ENCODE measurements at regions not wholly inside any gene's neighbourhood (a gene's known extent, or its start where the extent isn't known, plus 50 kb on each side); places are given as distances from the start of the nearest gene placed in this dataset.

- no peaks in the 10 kb centered on the region for H4K20me1 ChIP-seq (ENCODE audit: insufficient read depth, low read length)
- H3K79me2 ChIP-seq (ENCODE audit: low read length): no peaks in the 10 kb centered on the region
- no peak for TF ChIP-seq CTCF (IDR thresholded peaks at IDR 0.05; ENCODE audit: low read depth, low read length)
These were observed 103.8 kb upstream of the ADPGK start for GRCh38 chr15:72887376-72887775.

DNA sequence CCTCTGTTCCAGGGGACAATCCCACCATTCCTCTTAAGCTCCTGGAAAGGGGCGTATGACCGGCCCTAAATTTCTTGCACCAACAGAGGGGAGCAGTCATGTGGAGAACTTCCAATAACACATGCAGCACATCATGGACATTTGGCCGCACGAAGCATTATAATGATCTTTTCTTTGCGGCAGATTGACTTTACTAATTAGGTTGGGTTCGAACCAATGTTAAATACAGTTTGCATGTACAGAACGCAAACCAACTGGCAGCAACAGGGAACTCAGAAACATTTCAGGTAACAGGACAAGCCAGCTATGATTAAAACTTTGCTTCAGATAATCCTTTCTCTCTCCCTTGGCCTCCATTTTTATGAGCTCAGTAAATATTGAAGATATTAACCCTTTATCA is 100.8 kb upstream of the ADPGK start:
- 0 out of 2 replicates have a peak, but pooled peaks cover 11% of the 10 kb centered on the region for H3K27me3 ChIP-seq (ENCODE audit: low read depth, low read length)
- no peak overlapping the region for H3K4me2 ChIP-seq (ENCODE audit: low read length)
- H3K36me3 ChIP-seq (replicated peaks; ENCODE audit: low read depth, low read length): no peaks in the 10 kb centered on the region
- H3K9me3 ChIP-seq (ENCODE audit: insufficient read depth, low read length): 0 out of 2 replicates have a peak, but pooled peaks cover 5% of the 10 kb centered on the region
- no peak overlapping the region for H2AFZ ChIP-seq (ENCODE audit: low read depth, low read length)
- TF ChIP-seq CTCF (IDR thresholded peaks at IDR 0.05; ENCODE audit: low read depth, low read length) (no peak), EZH2phosphoT487 (IDR thresholded peaks at IDR 0.05; ENCODE audit: low read depth) (no peak)
- no peaks in the 10 kb centered on the region for H3K4me1 ChIP-seq (ENCODE audit: low read length)
- H3K4me3 ChIP-seq (ENCODE audit: low read length): no peak overlapping the region
- H3K9ac ChIP-seq (ENCODE audit: low read length): no peak overlapping the region
- no peaks in the 10 kb centered on the region for H4K20me1 ChIP-seq (ENCODE audit: insufficient read depth, low read length)
- no peaks in the 10 kb centered on the region for H3K79me2 ChIP-seq (ENCODE audit: low read length)
- no peak overlapping the region for H3K27ac ChIP-seq (ENCODE audit: low read length)

More at GRCh38 chr15:72887376-72887775, 103.8 kb upstream of the ADPGK start:
- Histone ChIP-seq H3K36me3 (replicated peaks; ENCODE audit: low read depth, low read length) (no peaks in the 10 kb centered on the region), H3K4me2 (ENCODE audit: low read length) (no peak overlapping the region), H3K4me1 (ENCODE audit: low read length) (no peaks in the 10 kb centered on the region), H3K9me3 (ENCODE audit: insufficient read depth, low read length) (0 out of 2 replicates have a peak, but pooled peaks cover 2% of the 10 kb centered on the region), H3K9ac (ENCODE audit: low read length) (no peak overlapping the region), H2AFZ (ENCODE audit: low read depth, low read length) (no peak overlapping the region), H3K27ac (ENCODE audit: low read length) (no peak overlapping the region), H3K4me3 (ENCODE audit: low read length) (no peak overlapping the region), H3K27me3 (ENCODE audit: low read depth, low read length) (peaks cover 15% of the 10 kb centered on the region)

- Histone ChIP-seq H3K9ac (ENCODE audit: low read length) (no peak overlapping the region), H3K27ac (ENCODE audit: low read length) (no peak overlapping the region), H3K4me1 (ENCODE audit: low read length) (no peaks in the 10 kb centered on the region)
These were observed 90.0 kb upstream of the ADPGK start for GRCh38 chr15:72873379-72874233.

More at GRCh38 chr15:72873379-72874233, 90.0 kb upstream of the ADPGK start:
- no peak overlapping the region for H3K4me2 ChIP-seq (ENCODE audit: low read length)
- no peaks in the 10 kb centered on the region for H3K9me3 ChIP-seq (ENCODE audit: insufficient read depth, low read length)
- H4K20me1 ChIP-seq (ENCODE audit: insufficient read depth, low read length): no peaks in the 10 kb centered on the region
- no peak overlapping the region for H2AFZ ChIP-seq (ENCODE audit: low read depth, low read length)
- no peaks in the 10 kb centered on the region for H3K79me2 ChIP-seq (ENCODE audit: low read length)
- H3K4me3 ChIP-seq (ENCODE audit: low read length): no peak overlapping the region
- TF ChIP-seq CTCF (IDR thresholded peaks at IDR 0.05; ENCODE audit: low read depth, low read length): no peak
- no peak for TF ChIP-seq EZH2phosphoT487 (IDR thresholded peaks at IDR 0.05; ENCODE audit: low read depth)
- H3K27me3 ChIP-seq (ENCODE audit: low read depth, low read length): peaks cover 11% of the 10 kb centered on the region
- no peaks in the 10 kb centered on the region for H3K36me3 ChIP-seq (replicated peaks; ENCODE audit: low read depth, low read length)
